ENCODE measurements at regions not wholly inside any gene's neighbourhood (a gene's known extent, or its start where the extent isn't known, plus 50 kb on each side); places are given as distances from the start of the nearest gene placed in this dataset.
"Not testable (repeated sequence)": the region's sequence is repeated elsewhere in the genome, so short reads cannot be mapped to it uniquely, and the experiment has no call there.

- not testable (repeated sequence) for DNase-seq (ENCODE audit: low read depth)
Observed at GRCh38 chr2:111401270-111402140, 280.8 kb downstream of the BCL2L11 start.

- DNase-seq (ENCODE audit: low read depth), result not testable (repeated sequence)
Observed at GRCh38 chr2:111402450-111402849, 281.7 kb downstream of the BCL2L11 start.

DNA sequence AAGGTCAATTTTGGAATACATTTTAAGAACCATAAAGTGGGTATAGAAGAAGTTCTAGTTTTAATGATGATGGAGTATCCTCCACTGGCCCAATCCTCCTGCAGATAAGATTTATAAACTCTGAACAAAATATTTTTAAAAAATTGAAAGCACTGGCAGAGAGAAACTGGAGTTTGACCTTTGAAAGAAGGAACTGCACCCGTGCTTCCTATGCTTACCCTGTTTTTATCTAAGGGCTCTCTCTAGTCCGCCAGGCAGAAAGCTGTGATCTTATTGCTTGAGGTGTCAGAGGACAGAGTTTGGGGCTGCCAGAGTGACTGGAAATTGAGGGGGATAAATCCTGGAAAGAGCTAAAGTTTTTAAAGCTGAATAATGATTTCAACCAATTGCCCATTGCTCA, 282.6 kb downstream of the BCL2L11 start:
- not testable (repeated sequence) for DNase-seq (ENCODE audit: low read depth)

GRCh38 chr2:111406616-111407015, 285.9 kb downstream of the BCL2L11 start:
- DNase-seq (ENCODE audit: low read depth), result not testable (repeated sequence)

GRCh38 chr2:111407632-111408194, 287.0 kb downstream of the BCL2L11 start:
- DNase-seq (ENCODE audit: low read depth), result not testable (repeated sequence)

DNA sequence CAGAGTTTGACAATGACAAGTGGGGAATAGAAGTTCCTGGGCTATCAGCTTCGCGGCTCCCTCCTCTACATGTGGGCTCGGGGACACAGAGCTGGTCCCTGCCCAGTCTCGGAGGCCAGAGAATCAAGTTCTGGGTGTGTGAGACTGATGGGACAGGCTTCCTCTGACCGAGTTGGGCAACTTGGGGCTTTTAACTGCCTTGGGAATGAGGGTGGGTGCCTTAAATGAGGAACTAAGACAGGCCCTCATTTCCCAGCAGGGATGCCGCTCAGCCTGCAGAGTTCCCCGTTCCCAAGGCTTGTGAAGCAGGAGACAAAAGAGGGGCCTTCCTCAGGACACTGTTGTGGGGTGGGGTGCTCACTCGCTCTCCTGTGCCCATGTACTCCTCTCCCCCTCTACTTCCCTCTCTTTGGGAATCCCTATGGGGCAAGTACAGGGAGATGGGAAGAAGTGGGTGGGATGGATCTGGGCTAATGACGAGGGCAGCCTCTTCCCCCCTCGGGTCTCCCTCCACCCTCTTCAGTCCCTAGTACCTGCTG, 290.2 kb downstream of the BCL2L11 start:
- DNase-seq (ENCODE audit: low read depth), result not testable (repeated sequence)

DNA sequence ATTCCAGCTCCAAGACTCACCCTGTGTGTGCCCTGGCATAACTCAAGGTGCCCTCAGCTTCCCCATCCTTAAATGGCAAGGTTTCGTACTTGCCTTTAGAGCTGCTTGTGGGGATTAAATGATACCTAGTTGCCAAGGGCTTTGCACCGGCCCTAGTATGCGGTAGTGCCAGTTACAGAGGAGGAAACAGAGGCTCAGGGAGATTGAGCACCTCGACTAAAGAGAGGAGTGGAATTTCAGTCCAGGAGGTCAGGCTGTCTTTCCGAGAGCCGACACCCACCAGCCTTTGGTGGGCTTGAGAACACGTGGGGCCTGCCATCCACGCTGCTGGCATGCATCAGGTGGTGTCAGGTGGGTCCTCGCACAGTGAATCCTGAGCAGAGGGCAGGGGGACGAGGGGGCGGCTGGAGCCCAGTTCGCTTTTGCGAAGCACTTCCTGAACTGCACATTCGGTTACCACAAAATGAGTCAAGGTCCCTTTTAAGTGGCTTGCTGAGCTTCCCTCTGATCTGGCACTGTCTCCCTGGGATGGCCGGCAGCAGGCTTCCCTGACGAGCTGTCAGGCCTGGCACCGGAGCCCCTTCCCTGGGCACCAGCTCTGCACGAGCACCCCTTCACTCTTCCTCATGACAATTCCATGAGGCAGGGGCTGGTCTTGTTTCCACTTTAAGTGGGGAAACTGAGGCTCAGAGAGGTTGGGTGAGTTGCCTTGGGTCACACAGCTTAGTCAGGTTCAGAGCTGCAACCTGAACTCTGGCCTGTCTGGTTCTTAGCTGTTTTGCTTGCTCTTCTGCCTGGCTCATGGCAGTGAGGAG, 291.4 kb downstream of the BCL2L11 start:
- not testable (repeated sequence) for DNase-seq (ENCODE audit: low read depth)

- DNase-seq (ENCODE audit: low read depth), result not testable (repeated sequence)
Observed at GRCh38 chr2:111412841-111413650, 292.3 kb downstream of the BCL2L11 start.

DNA sequence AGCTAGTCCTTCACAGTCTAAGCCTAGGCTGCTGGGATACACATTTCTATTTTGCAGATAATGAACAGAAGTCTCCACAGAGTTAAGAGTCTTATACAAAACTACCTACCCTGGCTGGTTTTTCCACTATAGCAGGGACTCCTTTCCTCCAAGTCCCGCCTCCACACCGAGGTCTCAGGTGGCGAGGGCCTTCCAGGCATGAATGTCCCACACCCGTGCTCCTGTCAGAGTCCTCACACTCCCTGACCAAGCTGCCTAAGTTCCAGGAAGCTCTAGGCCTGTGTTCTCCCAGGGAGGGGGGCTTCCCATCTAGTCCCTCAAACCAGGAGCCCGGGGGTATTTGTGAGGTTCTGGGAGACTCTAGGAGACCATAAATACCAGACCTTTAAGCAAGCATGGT, 293.2 kb downstream of the BCL2L11 start:
- DNase-seq (ENCODE audit: low read depth), result not testable (repeated sequence)

DNA sequence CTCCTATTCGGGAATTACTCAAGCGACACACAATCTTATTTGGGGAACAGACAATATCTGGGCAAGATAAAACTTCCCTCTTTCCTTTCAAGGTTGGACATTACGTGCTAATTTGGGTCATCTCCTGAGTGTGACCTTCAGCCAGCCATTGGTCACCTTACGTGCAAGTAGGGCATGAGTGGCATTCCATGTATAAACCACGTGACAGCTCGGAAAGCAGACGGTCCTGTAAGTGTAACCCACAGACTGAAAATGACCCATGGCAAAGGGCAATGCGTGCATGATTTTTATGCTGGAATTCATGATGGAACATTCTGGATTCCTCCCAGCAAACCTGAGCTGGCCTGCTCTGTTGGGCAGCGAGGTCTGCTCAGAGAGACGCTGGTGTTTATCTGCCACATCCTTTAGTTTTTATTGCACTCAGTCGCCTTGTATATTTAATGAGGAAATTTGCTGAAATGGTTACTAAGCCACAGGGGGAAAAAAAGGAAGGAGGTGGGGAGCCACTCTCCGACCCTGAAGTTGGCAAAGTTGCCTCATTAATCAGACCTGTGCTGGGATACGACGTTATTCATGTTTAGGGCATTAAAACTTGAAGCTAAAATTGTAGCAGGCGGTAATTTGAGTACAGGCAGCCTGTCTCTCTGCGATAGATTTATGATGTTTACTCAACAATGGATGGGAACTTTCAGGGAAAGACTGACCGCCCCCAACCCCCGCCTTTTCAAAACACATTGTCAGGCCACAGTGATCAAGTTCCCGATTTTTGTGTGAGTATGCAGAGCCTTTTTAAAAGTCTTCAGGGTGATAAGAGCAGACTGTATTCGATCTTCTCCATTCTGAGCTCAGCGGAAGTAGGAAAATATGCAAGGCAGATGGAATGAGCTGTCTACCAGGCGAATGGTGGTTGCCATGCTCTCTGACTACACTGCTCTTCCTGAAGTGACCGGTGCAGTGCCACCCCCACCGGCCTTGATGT, 295.3 kb downstream of the BCL2L11 start:
- not testable (repeated sequence) for DNase-seq (ENCODE audit: low read depth)

- not testable (repeated sequence) for DNase-seq (ENCODE audit: low read depth)
Observed at GRCh38 chr2:111417026-111417425, 296.3 kb downstream of the BCL2L11 start.

- not testable (repeated sequence) for DNase-seq (ENCODE audit: low read depth)
Observed at GRCh38 chr2:111418091-111418875, 297.6 kb downstream of the BCL2L11 start.

- not testable (repeated sequence) for DNase-seq (ENCODE audit: low read depth)
Observed at GRCh38 chr2:111420074-111420473, 299.4 kb downstream of the BCL2L11 start.

- not testable (repeated sequence) for DNase-seq (ENCODE audit: low read depth)
Observed at GRCh38 chr2:111420835-111421234, 300.1 kb downstream of the BCL2L11 start.

GRCh38 chr2:111421949-111422348, 301.2 kb downstream of the BCL2L11 start:
- DNase-seq (ENCODE audit: low read depth), result not testable (repeated sequence)

DNA sequence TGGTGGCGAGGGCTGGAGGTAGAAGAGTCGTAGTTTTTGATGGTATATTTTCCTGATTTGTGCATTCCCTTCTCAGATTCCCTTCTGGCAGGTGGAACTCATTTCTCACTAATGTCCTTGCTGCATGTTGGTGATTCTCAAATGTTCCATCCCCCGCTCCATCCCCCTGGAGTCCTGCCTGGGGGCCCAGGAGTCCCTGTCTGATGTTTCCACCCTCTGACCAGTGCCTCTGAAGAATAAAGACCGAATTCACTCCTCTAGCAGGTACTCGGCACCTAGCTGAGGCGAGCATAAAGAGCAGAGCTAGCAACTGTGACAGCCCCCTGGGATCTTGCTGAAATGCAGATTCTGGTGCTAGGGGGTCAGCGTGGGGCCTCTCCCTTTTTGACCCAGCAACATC, 301.8 kb downstream of the BCL2L11 start:
- not testable (repeated sequence) for DNase-seq (ENCODE audit: low read depth)

DNA sequence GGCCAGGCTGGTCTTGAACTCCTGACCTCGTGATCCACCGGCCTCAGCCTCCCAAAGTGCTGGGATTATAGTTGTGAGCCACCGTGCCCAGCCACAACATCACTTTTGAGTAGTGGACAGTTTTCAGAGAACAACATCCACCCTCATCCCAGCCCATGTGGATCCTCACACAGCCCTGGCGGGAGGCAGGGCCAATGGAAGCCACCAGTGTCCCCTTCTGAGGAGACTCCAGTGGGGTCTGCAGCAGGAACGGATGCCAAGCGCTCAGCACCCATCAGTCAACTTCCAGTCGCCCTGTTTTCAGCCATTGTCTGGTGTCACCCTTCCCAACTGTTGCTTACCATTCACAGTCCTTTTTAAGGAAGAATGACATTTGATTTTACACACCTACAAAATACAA, 302.5 kb downstream of the BCL2L11 start:
- not testable (repeated sequence) for DNase-seq (ENCODE audit: low read depth)

GRCh38 chr2:111424176-111424575, 303.5 kb downstream of the BCL2L11 start:
- DNase-seq (ENCODE audit: low read depth), result not testable (repeated sequence)

- DNase-seq (ENCODE audit: low read depth), result not testable (repeated sequence)
Observed at GRCh38 chr2:111424851-111425309, 304.2 kb downstream of the BCL2L11 start.
